HG03469 (cell line): ENCODE measurements at regions not wholly inside any gene's neighbourhood (a gene's known extent, or its start where the extent isn't known, plus 50 kb on each side); places are given as distances from the start of the nearest gene placed in this dataset.
A peak's percentile ranks its signal among the peaks of the same experiment; 100 is the strongest.
"Not testable (repeated sequence)": the region's sequence is repeated elsewhere in the genome, so short reads cannot be mapped to it uniquely, and the experiment has no call there.

Source experiments
- ATAC-seq: cut with Tn5 transposase; IDR thresholded peaks from one replicate; pipeline ENCODE4 v1.9.1; 2021; ENCODE audit warnings: mild to moderate bottlenecking, moderate library complexity, moderate number of reproducible peaks; ENCODE audit not compliant: unreplicated experiment

DNA sequence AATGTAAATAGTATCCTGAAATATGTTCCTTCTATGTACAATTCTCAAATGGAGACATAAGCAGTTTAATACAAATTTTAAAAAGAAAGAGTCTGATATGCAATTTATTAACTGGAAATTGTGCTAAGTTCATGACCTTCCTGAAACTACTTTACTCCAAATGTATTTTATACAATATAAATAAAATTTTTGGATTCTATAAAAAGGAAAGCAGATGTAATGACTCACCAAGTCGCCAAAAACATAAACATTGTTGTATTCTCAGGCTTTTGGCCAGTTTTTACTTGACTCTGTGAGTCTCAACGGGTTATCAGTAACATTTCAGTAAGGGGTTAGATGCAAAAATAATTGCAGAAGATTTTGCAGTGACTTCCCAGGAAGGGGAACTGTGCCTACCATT, 948.2 kb downstream of the EPHA3 start:
- ATAC-seq: no peak

- ATAC-seq: no peak
Measured at GRCh38 chr3:90056281-90057032, 949.0 kb downstream of the EPHA3 start.

DNA sequence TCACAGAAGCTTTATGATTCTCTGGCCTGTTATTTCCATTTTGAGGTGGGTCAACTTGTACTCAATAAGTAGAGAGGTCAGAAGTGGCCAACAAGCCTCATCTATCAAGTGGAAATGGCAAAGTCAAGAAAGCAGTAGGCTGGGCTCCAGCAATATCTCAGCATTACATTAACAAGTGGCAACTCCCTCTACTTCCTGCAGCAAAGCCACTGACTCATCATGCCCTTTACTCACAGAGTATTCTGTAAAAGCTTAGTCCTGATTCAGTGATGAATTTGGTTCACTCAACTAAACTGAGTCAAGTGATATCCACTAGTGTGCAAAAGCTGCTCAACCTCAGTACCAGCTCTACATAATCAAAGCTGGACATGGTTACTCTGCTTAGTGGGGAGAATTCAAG, 954.6 kb downstream of the EPHA3 start:
- ATAC-seq: no peak

DNA sequence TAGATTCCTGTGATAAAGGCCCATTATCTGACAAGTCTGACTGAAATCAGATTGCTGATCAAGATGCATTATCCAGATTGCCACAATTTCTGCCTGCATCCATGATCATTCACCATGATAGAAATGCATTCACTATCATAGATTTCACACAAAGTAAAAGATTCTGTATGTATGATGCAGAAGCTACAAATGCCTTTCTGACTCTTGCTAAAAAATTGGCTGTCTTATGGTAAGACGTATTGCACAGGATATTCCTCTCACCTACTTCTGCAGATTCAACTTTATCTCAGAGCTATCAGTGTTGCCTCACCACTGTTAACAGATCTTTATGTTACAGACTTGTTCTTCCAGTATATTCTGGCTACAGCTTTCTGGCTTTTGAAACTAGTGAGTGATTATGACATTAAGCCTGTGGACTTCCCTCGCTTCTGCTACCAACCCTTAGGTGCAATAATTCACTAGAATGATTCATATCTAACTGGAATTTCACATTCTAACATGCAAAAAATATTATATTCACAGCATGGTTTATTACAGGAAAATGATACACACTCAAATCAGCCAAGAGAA, 955.3 kb downstream of the EPHA3 start:
- ATAC-seq: no peak

DNA sequence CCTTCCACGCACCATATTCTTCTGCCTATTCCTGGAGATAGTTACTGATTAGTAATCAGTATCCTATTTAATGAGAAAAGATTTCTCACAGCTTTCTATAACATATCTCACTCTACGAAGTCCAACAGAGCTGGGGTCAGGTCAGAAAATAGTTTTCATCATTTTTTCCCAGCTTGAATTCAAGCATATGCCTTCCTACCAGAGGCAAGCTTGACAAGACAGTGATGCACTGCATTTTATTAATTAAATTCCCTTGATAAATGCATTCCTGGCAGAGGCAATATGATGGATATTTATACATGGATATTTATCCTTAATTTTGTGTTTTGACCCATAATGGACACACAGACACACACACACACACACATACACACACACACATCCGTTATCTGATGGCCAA, 961.4 kb downstream of the EPHA3 start:
- ATAC-seq: no peak

DNA sequence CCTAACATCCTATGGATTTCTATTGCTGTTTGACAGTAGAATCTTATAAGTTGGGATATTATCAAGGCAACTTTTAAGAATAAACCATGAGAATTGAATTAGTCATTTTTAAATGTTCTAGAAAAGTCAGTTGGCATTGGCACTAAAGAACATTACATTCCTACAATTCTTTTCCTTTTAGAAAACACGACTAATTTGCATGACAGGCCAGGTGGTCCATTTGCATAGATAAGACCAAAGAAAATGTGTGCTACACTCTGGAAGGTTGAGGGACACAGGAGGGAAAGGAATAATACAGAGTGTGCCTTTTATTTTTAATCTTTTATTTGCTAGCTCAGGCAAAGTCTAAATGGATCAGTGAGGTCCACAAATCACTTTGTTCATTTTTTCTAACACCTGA, 962.3 kb downstream of the EPHA3 start:
- no peak for ATAC-seq

DNA sequence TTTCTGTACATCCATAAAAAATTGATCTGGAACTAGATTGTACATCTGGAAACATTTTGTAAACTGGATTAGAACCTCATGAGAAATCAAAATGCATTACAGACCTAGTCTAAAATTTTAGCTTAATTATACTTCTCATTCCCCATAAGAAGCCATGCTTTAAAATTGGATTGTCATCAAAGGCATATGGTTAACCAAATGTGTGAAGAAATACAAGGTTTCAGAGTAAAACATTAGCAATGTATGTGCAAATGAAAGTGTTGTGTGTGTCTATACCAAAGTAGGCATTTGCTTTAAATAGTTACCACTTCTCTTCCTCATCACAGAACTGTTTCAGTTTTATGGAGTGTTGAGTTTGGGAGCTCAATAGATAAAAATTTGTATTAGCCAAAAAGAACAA, 968.7 kb downstream of the EPHA3 start:
- no peak for ATAC-seq

GRCh38 chr3:90080988-90081387, 973.6 kb downstream of the EPHA3 start:
- ATAC-seq: no peak

GRCh38 chr3:90086297-90086696, 978.9 kb downstream of the EPHA3 start:
- not testable (repeated sequence) for ATAC-seq

DNA sequence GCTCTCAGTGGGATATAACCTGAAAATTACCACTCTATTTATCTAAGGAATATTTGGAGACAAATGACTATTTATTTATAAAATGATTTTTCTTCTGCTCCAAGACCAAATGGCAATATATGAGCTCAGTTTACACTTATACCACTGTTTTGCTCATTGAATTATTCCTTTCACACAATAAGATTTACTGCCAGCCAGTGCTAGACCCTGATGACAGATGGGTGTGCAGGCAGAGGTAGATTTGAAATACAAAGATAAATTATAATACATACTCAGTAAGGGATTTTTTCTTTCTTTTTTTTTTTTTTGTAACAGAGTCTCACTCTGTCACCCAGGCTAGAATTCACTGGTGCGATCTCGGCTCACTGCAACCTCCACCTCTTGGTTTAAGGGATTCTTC, 980.3 kb downstream of the EPHA3 start:
- ATAC-seq: no peak

DNA sequence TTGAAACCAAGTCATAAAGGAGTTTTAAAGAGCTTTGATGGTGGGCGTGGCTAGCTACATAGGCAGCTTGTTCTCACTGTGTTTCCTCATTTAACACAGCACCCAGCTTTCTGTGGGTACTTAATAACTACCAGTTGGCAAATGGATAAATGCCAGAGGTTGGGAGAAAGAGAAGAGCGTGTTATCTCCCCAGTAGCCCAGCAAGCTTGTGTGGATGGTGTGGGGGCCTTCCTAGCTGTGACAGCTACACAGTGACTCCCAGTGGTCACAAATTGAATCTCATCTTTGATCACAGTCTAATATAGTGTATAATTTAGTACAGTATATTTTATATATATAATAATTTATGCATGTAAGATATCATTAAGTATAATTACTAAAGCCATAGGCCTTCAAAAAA, 984.1 kb downstream of the EPHA3 start:
- ATAC-seq: peak; percentile 70

- no peak for ATAC-seq
Measured at GRCh38 chr3:90092994-90093393, 985.6 kb downstream of the EPHA3 start.

DNA sequence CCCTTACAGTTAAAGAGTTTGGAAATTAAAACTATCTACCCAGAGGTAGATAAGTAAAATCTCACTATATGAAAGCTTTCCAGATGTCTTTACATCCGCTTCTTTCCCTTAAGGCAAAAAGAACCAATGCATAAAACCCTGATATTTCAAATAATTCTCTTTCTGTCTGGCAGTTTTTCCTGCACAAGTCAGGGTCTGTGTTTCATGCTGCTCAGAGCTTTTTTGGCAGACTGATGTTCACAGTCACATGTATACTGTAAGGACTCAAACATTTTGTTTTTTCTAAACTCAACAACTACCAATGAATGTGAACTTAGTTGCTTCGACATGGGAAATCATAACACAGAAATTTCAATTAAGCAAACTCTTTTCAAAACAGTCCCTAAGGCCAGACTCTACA, 988.4 kb downstream of the EPHA3 start:
- ATAC-seq: no peak

- ATAC-seq: no peak
Measured at GRCh38 chr3:90099493-90099892, 992.1 kb downstream of the EPHA3 start.

- ATAC-seq: no peak
Measured at GRCh38 chr3:90102146-90102545, 994.7 kb downstream of the EPHA3 start.

DNA sequence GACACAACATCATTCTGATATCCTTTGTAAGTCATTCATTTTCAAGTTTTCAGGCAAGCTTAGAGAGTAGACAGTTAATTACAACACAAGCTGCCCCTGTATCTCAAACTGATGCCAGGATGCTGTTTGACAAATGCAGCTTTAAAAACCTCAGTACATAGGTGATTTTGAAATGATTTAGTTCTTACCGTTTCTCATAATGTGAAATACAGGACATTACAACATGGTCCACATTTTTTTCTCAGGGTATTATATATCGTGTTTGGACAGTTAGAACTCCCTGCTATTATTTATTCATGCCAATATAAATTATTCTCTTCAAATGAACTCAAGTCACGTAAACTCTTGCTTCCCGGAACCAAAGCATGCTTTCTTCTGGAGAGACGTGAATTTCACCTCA, 1013.9 kb downstream of the EPHA3 start:
- ATAC-seq: no peak

- ATAC-seq: no peak
Measured at GRCh38 chr3:90128391-90128790, 1021.0 kb downstream of the EPHA3 start.

DNA sequence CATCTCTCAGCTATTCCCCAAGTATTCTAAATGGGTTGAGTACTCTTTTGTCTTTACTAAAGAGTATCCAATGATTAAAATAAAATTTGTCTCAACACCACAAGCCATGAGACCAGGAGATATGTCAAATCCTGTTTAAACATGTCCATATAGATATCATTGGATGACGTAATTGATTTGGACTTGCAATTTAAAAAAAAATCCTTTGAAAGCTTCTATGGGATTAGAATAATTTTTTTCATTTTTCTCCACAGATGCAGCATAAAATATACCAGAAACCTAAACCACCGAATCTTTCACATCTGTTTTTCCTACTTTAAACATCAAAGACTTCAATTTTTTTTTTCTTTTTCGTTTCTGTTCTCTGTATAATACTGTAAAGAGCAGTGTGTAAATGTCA, 1022.3 kb downstream of the EPHA3 start:
- no peak for ATAC-seq

DNA sequence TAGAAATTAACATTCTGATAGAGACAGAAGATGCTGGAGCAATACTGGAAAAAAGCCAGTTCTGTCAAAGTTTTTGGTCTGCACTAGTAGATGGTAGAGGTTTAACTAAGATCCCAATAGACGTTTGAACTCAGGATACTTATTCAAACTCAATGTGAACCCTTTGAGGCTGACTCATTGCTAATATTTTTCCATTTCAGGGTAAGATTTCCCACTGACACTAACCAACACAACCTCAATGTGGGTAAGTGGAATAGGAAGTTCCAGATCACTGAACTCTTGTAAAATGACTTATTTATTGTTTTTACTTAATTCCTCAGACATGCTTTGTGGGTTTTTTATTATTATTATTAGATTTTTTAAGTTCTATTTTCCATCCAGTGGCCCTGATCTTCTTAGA, 1024.8 kb downstream of the EPHA3 start:
- no peak for ATAC-seq

- ATAC-seq: no peak
Measured at GRCh38 chr3:90134090-90134489, 1026.7 kb downstream of the EPHA3 start.

DNA sequence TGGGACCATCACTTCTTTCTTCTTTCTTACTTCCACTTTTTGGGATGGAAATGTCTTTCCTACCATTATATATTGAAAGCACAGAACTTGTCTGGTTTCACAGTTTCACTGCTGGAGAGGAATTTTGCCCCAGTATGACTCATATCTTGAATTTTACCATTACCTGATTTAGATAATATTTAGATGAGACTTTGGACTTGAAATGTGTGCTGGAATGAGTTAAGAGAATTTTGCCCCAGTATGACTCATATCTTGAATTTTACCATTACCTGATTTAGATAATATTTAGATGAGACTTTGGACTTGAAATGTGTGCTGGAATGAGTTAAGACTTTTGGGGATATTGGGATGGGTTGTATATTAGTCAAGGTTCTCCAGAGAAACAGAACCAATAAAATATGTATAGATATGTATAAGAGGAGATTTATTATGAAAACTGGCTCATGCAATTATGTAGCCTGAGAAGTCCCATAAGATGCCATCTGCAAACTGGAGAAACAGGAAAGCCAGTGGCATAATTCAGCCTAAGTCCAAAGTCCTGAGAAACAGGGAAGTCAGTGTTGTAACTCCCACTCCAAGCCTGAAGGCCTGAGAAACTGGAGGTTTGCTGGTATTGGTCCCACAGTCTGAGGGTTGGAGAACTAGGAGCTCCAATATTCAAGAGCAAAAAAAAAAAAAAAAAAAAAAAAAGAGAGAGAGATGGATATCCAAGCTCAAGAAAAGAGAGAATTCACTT, 1029.2 kb downstream of the EPHA3 start:
- no peak for ATAC-seq
